GM12891 (cell line): ENCODE measurements at regions not wholly inside any gene's neighbourhood (a gene's known extent, or its start where the extent isn't known, plus 50 kb on each side); places are given as distances from the start of the nearest gene placed in this dataset.

Experiments
- DNase-seq: peaks from one replicate; pipeline ENCODE4 v3.0.0; 2011; ENCODE audit warnings: low spot score; ENCODE audit not compliant: insufficient read length
- FAIRE-seq: peaks from 2 replicates; lab custom pipeline; 2011; peaks lifted over from hg19 to GRCh38; lab: Jason Lieb, UNC
- PAX5 ChIP-seq: IDR thresholded peaks from 2 replicates; pipeline ENCODE4 v1.6.1; 2011; ENCODE audit warnings: low read length, moderate library complexity, mild to moderate bottlenecking; ENCODE audit not compliant: insufficient read depth, severe bottlenecking
- POLR2A ChIP-seq: IDR thresholded peaks from 2 replicates; pipeline ENCODE4 v1.6.1; 2011; ENCODE audit warnings: low read depth, low read length, control low read depth
- POLR2AphosphoS5 ChIP-seq: IDR thresholded peaks from 2 replicates; pipeline ENCODE4 v1.6.1; 2011; ENCODE audit warnings: low read depth, low read length, control low read depth
- POU2F2 ChIP-seq: IDR thresholded peaks from 2 replicates; pipeline ENCODE4 v1.6.1; 2011; ENCODE audit warnings: low read depth, mild to moderate bottlenecking, control low read depth, low read length, moderate library complexity
- SPI1 ChIP-seq: IDR thresholded peaks from 2 replicates; pipeline ENCODE4 v1.6.1; 2011; ENCODE audit warnings: low read depth, low read length, control low read depth
- TAF1 ChIP-seq: IDR thresholded peaks from 2 replicates; pipeline ENCODE4 v1.6.1; 2011; ENCODE audit warnings: low read depth, low read length, control low read depth

DNA sequence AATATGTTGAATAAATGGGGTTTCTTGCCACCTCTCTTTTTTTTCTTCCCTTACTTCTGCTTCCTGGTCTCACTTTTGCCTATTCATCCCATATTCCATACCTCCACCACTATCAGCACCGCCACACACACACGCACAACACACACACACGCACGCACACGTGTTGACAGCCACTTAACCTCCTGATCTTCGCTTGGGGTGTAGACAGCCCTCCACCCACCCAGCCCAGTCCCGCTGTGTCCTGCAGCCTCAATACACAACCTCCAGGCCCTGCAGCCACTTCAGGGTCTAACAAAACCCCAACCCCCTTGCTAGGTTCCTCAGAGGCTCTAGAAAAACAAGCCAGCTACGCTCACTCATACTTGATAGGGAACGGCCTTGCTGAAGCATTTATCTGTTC is 72.3 kb downstream of the LINC00237 start:
- no peak for DNase-seq
- TF ChIP-seq SPI1, result no peak
- no peak for TF ChIP-seq TAF1
- TF ChIP-seq POLR2AphosphoS5, result no peak
- TF ChIP-seq PAX5, result no peak
- no peak for TF ChIP-seq POLR2A
- no peak for TF ChIP-seq POU2F2
- no peak for FAIRE-seq

DNA sequence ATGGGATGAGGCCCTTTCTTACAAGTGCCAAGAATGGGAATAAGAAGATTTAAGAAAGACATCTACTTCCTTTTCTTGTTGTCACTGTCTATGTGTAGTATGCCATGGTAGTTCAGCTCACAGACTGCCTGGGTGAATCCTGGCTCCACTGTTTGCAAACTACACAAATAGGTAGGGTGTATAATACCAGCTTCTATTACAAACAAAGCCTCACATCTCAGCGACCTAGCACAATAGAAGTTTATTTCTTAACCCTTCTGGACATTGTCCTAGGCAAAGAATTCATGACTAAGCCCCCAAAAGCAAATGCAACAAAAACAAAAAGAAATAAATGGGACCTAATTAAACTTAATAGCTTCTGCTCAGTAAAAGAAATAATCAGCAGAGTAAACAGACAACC is 74.5 kb downstream of the LINC00237 start:
- no peak for DNase-seq
- FAIRE-seq, result no peak
- TF ChIP-seq POU2F2, result no peak
- TF ChIP-seq TAF1, result no peak
- no peak for TF ChIP-seq POLR2A
- TF ChIP-seq POLR2AphosphoS5, result no peak
- TF ChIP-seq SPI1, result no peak
- TF ChIP-seq PAX5, result no peak

DNA sequence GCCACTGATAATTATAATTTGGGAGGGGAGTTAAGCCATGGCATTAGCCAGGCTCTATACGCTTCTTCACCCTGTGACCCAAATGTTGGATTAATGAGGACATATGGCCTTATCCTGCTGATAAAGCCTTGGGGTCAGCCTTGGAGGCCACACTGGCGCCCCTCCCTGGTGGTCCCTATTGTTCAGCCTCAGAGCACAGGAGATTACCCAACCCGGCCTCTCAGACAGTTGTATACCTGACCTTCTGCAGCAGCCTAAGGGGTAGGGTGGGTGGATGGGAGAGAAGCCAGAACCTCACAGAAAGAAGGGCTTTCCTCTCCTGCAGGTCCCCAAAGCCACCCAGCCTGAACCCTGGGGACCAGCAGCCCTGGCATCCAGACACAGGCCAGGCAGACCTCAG is 76.8 kb downstream of the LINC00237 start:
- TF ChIP-seq PAX5 (no peak), SPI1 (no peak), TAF1 (no peak), POU2F2 (no peak), POLR2A (no peak), POLR2AphosphoS5 (no peak)
- FAIRE-seq (no peak), DNase-seq (no peak)

DNA sequence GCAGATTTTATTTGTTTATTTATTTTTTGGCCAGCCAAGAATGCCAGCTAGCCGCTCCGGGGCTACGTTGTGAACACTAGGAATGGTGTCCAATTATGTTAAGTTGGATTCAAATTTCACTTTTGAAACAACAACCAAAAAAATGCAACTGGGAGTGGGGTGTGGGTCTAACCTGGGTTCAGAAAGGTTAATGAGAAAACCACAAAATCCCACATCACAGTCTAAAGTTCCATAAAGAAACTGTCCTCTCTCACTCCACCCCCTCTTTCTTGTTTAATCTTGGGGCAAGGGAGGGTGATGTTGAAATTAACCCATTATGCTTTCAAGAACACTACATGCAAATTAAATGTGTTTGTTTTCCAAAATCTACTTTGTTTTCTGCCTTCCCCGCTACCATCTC is 77.2 kb downstream of the LINC00237 start:
- TF ChIP-seq POLR2AphosphoS5, result no peak
- TF ChIP-seq SPI1, result no peak
- TF ChIP-seq TAF1, result no peak
- no peak for TF ChIP-seq POLR2A
- TF ChIP-seq POU2F2, result no peak
- no peak for TF ChIP-seq PAX5
- FAIRE-seq, result no peak
- DNase-seq, result no peak

DNA sequence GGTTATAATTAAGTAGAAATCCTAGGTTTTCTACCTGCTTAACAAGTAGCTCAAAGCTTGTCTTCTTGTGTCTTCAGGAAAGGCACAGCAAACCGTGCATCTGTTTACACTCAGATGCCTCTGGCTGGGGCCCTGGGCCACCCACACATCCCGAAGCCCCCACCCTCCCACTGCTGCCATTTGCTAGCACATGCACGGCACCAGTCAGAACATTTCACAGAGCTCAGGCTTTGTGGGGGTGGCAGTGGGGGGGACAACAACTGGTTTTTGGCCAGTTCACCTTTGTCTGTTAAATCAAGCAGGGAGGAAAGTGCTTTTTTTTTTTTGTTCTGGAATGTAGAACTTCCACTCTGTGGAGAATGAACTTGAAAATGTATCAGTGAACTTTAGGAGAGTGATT is 77.7 kb downstream of the LINC00237 start:
- TF ChIP-seq TAF1 (no peak), SPI1 (no peak)
- DNase-seq (no peak), FAIRE-seq (no peak)

DNA sequence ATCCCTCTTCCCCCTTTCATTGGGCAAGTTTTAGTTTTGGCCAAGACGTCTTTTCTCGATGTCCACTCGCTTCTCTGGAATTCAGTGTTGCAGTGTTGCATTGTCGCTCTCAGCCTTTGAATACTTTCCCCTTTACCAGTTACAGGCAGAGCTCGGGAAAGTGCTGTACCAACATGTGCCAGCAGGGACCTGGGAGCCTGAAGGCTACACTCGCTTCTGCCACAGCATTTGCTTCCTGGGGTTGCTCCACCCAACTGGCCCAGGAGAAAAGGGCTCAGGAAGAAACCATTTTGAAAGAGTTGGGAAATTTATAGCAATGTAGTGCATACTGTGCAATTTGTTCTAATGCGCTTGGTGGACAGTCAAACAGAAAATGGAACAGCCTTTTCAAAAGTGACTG is 78.6 kb downstream of the LINC00237 start:
- DNase-seq (no peak), FAIRE-seq (no peak)
- TF ChIP-seq POU2F2 (no peak), TAF1 (no peak), POLR2A (no peak)

DNA sequence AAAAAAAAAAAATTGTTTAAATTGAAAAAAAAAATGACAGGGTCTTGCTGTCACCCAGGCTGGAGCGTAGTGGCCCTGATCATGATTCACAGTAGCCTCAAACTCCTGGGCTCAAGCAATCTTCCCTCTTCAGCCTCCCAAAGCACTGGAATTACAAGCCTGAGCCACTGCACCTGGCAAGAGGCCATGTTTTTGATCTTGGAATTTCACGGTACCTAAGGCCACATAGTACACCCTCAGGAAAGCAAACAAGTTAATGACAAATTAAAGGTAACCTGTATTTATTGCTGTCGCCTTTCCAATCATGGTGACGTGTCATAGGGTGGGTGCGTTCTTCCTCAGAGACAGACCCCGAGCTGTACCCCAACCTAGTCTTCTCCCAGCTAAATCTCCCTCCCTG is 79.2 kb downstream of the LINC00237 start:
- no peak for DNase-seq
- TF ChIP-seq POU2F2, result no peak
- no peak for TF ChIP-seq SPI1
- no peak for TF ChIP-seq PAX5
- TF ChIP-seq TAF1, result no peak
- no peak for TF ChIP-seq POLR2AphosphoS5
- no peak for TF ChIP-seq POLR2A
- FAIRE-seq, result no peak

DNA sequence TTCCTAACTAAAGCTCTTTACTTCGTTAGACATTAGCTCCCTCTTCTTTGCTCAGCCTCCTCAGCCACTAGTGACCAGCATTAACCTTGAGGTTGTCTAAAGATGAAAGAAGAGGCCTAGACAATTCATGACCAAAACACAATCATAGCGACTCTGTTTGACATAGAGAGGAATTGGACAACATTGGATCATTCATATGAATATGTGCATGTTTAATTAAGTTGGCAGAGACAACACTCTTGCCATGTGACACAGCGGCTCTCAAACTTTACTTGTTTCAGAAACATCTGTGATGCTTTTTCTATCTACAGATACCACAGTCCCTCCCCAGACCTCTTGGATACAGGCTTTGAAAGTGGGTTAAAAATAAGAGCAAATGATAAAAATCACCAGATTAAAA is 81.7 kb downstream of the LINC00237 start:
- DNase-seq, result no peak
- TF ChIP-seq POU2F2 (no peak), PAX5 (no peak), POLR2A (no peak), POLR2AphosphoS5 (no peak), TAF1 (no peak), SPI1 (no peak)
- no peak for FAIRE-seq

DNA sequence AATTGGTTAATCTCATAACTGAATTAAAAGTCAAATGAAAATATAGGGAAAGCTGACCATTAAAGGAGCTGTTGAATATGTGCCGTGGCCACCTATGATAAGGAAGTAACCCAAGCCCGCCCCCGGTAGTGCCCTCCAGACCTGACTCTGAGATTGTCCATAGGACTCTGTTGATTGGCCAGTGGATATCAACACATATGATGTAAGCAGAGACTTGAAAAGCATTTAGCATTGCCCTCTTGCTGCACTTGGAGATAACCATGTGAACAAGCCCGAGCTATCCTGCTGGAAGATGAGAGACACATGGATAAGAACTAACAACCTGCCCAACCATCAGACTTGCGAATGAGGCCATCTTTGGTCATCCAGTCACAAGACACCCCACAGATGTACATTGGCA is 83.2 kb downstream of the LINC00237 start:
- no peak for DNase-seq
- TF ChIP-seq PAX5 (no peak), TAF1 (no peak), SPI1 (no peak), POLR2AphosphoS5 (no peak), POU2F2 (no peak), POLR2A (no peak)
- FAIRE-seq, result no peak

DNA sequence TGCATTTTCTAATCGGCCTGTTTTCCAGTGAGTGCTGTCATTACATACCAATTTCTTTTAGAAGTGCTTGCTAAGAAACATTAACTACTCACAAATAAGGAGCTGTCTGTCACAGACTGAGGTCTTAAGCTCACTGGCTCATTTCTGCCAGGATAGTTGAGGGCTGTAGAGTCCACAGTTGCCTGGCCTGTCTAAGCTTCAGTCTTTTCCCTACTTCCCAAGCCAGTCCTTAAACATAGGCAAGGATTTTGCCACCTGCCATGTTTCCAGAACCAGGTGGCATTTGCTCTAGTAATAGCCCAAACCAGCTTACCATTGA is 84.7 kb downstream of the LINC00237 start:
- TF ChIP-seq TAF1, result no peak
- TF ChIP-seq SPI1, result no peak
- TF ChIP-seq POLR2A, result no peak
- TF ChIP-seq PAX5, result no peak
- TF ChIP-seq POU2F2, result no peak
- TF ChIP-seq POLR2AphosphoS5, result no peak
- no peak for FAIRE-seq
- DNase-seq, result no peak
